Ascending aorta (tissue), 2 donors: ENCODE measurements at regions not wholly inside any gene's neighbourhood (a gene's known extent, or its start where the extent isn't known, plus 50 kb on each side); places are given as distances from the start of the nearest gene placed in this dataset.

Experiments
- DNase-seq, 2 donors: peaks; one replicate each; pipeline ENCODE4 v3.0.0-alpha.2; 2019; ENCODE audit warnings: low spot score in 2 of 2
- H3K27ac ChIP-seq, 2 donors: fragments of 200-600 bp; sonication (generic); one replicate each; pipeline ENCODE4 v1.5.1; 2016 to 2017; ENCODE audit warnings: mild to moderate bottlenecking in 1 of 2
- H3K27me3 ChIP-seq: fragments of 200-600 bp; sonication (generic); one replicate; pipeline ENCODE4 v1.5.1; 2017
- H3K36me3 ChIP-seq, 2 donors: fragments of 200-600 bp; sonication (generic); one replicate each; pipeline ENCODE4 v1.5.1; 2016
- H3K4me1 ChIP-seq, 2 donors: fragments of 200-600 bp; sonication (generic); one replicate each; pipeline ENCODE4 v1.5.1; 2016 to 2017; ENCODE audit warnings: mild to moderate bottlenecking in 1 of 2
- H3K4me3 ChIP-seq, 2 donors: fragments of 200-600 bp; sonication (generic); one replicate each; pipeline ENCODE4 v1.5.1; 2016 to 2017; ENCODE audit warnings: mild to moderate bottlenecking in 1 of 2
- H3K9me3 ChIP-seq, 2 donors: fragments of 200-600 bp; sonication (generic); one replicate each; pipeline ENCODE4 v1.5.1; 2016
- CTCF ChIP-seq, 3 experiments: fragments of 200-600 bp in 2 of 3; fragments of 450-650 bp in 1 of 3; sonication (generic) in 2 of 3; IDR thresholded peaks; one replicate each; pipeline ENCODE4 v1.5.1; 2016 to 2019; ENCODE audit warnings: antibody characterized with exemption in 3 of 3, mild to moderate bottlenecking in 1 of 3, moderate library complexity in 1 of 3
- intact Hi-C: fragments of 100-400 bp; cut with DNase I; formaldehyde crosslinking; loops from one replicate; pipeline ENCODE4 v1.15.1; 2023

- Histone ChIP-seq H3K36me3 (no peaks in the 10 kb centered on the region), H3K27ac (no peak overlapping the region), H3K4me1 (peaks cover 0 to 4% of the 10 kb centered on the region in 2 donors), H3K27me3 (no peaks in the 10 kb centered on the region), H3K9me3 (no peaks in the 10 kb centered on the region), H3K4me3 (no peak overlapping the region)
- no peak for DNase-seq
- intact Hi-C loops = no loop called here
- TF ChIP-seq CTCF (IDR thresholded peaks at IDR 0.05) = no peak
Measured at GRCh38 chr6:1479095-1479494, 89.7 kb downstream of the FOXF2 start.

- H3K4me1 ChIP-seq = peaks cover 0 to 4% of the 10 kb centered on the region in 2 donors
- no peaks in the 10 kb centered on the region for H3K9me3 ChIP-seq
- H3K27me3 ChIP-seq = no peaks in the 10 kb centered on the region
- H3K36me3 ChIP-seq = no peaks in the 10 kb centered on the region
- TF ChIP-seq CTCF (IDR thresholded peaks at IDR 0.05) = no peak
- H3K4me3 ChIP-seq = no peak overlapping the region
- no peak overlapping the region for H3K27ac ChIP-seq
- intact Hi-C loops = no loop called here
- no peak for DNase-seq
Measured at GRCh38 chr6:1479601-1480221, 90.3 kb downstream of the FOXF2 start.

GRCh38 chr6:1481286-1481685 is 91.9 kb downstream of the FOXF2 start:
- H3K4me3 ChIP-seq = no peak overlapping the region
- no peak for DNase-seq
- H3K9me3 ChIP-seq = no peaks in the 10 kb centered on the region
- no peak for TF ChIP-seq CTCF (IDR thresholded peaks at IDR 0.05)
- no peaks in the 10 kb centered on the region for H3K36me3 ChIP-seq
- H3K27me3 ChIP-seq = no peaks in the 10 kb centered on the region
- no peak overlapping the region for H3K27ac ChIP-seq
- intact Hi-C loops = no loop called here
- H3K4me1 ChIP-seq = peaks cover 0 to 4% of the 10 kb centered on the region in 2 donors

- no peak overlapping the region for H3K4me3 ChIP-seq
- H3K9me3 ChIP-seq = no peaks in the 10 kb centered on the region
- H3K27ac ChIP-seq = no peak overlapping the region
- H3K4me1 ChIP-seq = no peaks in the 10 kb centered on the region
- intact Hi-C loops = no loop called here
- no peak for DNase-seq
- H3K27me3 ChIP-seq = no peaks in the 10 kb centered on the region
- no peaks in the 10 kb centered on the region for H3K36me3 ChIP-seq
- no peak for TF ChIP-seq CTCF (IDR thresholded peaks at IDR 0.05)
Measured at GRCh38 chr6:1482381-1483166, 93.2 kb downstream of the FOXF2 start.

- intact Hi-C loops = no loop called here
- no peak overlapping the region for H3K4me3 ChIP-seq
- no peak for TF ChIP-seq CTCF (IDR thresholded peaks at IDR 0.05)
- no peaks in the 10 kb centered on the region for H3K36me3 ChIP-seq
- H3K9me3 ChIP-seq = no peaks in the 10 kb centered on the region
- H3K27ac ChIP-seq = no peak overlapping the region
- no peaks in the 10 kb centered on the region for H3K4me1 ChIP-seq
- no peak for DNase-seq
- no peaks in the 10 kb centered on the region for H3K27me3 ChIP-seq
Measured at GRCh38 chr6:1485678-1486077, 96.3 kb downstream of the FOXF2 start.
